ENCODE measurements at regions not wholly inside any gene's neighbourhood (a gene's known extent, or its start where the extent isn't known, plus 50 kb on each side); places are given as distances from the start of the nearest gene placed in this dataset.
A peak's percentile ranks its signal among the peaks of the same experiment; 100 is the strongest.
"Not testable (repeated sequence)": the region's sequence is repeated elsewhere in the genome, so short reads cannot be mapped to it uniquely, and the experiment has no call there.

- no peaks in the 10 kb centered on the region for H3K4me1 ChIP-seq (ENCODE audit: low read depth)
- no peaks in the 10 kb centered on the region for H3K27me3 ChIP-seq
- peak in 1 of 2 donors; percentile 2 for DNase-seq (ENCODE audit: low read depth in 1 of 2, low spot score in 1 of 2)
- TF ChIP-seq, protein P1, sequence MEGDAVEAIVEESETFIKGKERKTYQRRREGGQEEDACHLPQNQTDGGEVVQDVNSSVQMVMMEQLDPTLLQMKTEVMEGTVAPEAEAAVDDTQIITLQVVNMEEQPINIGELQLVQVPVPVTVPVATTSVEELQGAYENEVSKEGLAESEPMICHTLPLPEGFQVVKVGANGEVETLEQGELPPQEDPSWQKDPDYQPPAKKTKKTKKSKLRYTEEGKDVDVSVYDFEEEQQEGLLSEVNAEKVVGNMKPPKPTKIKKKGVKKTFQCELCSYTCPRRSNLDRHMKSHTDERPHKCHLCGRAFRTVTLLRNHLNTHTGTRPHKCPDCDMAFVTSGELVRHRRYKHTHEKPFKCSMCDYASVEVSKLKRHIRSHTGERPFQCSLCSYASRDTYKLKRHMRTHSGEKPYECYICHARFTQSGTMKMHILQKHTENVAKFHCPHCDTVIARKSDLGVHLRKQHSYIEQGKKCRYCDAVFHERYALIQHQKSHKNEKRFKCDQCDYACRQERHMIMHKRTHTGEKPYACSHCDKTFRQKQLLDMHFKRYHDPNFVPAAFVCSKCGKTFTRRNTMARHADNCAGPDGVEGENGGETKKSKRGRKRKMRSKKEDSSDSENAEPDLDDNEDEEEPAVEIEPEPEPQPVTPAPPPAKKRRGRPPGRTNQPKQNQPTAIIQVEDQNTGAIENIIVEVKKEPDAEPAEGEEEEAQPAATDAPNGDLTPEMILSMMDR (IDR thresholded peaks at IDR 0.05; ENCODE audit: low read depth, low read length), result no peak
- H3K9me3 ChIP-seq (ENCODE audit: low read depth), result no peaks in the 10 kb centered on the region
- no peak overlapping the region for H3K27ac ChIP-seq
- H3K4me3 ChIP-seq, result no peak overlapping the region
- H3K36me3 ChIP-seq, result no peaks in the 10 kb centered on the region
These were observed 79.8 kb upstream of the ADGRA3 start for GRCh38 chr4:22595684-22596083.

GRCh38 chr4:22596409-22596808 is 80.5 kb upstream of the ADGRA3 start:
- Histone ChIP-seq H3K4me3 (no peak overlapping the region), H3K9me3 (ENCODE audit: low read depth) (no peaks in the 10 kb centered on the region), H3K27me3 (no peaks in the 10 kb centered on the region), H3K4me1 (ENCODE audit: low read depth) (no peaks in the 10 kb centered on the region), H3K36me3 (no peaks in the 10 kb centered on the region), H3K27ac (no peak overlapping the region)
- TF ChIP-seq, protein P1 (IDR thresholded peaks at IDR 0.05; ENCODE audit: low read depth, low read length), result no peak
- DNase-seq (ENCODE audit: low read depth in 1 of 2, low spot score in 1 of 2), result peak in 1 of 2 donors; percentile 1

DNA sequence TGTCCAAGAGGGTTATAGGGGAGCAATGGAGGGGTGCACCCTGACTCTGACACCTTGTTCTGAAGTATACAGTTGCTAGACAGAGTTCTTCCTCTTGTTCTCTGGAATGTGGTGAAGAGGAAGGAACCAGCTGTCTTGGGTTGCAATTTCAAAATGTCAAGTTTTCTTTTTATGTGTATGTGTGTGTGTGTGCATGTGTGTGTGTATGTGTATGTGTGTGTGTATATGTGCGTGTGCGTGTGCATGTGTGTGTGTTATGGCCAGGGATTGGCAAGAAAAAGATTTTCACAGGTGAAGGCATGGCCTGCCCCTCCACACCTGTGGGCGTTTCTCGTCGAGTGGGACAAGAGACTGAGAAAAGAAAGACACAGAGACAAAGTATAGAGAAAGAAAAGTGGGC is 81.6 kb upstream of the ADGRA3 start:
- Histone ChIP-seq H3K4me1 (ENCODE audit: low read depth) (no peaks in the 10 kb centered on the region), H3K27me3 (no peaks in the 10 kb centered on the region), H3K4me3 (no peak overlapping the region), H3K36me3 (no peaks in the 10 kb centered on the region), H3K9me3 (ENCODE audit: low read depth) (no peaks in the 10 kb centered on the region), H3K27ac (no peak overlapping the region)
- TF ChIP-seq, protein P1 (IDR thresholded peaks at IDR 0.05; ENCODE audit: low read depth, low read length), result no peak
- DNase-seq (ENCODE audit: low read depth in 1 of 2, low spot score in 1 of 2), result no peak

GRCh38 chr4:22598113-22599047 is 82.5 kb upstream of the ADGRA3 start:
- H3K27me3 ChIP-seq; H3K9me3 ChIP-seq (ENCODE audit: low read depth); H3K4me3 ChIP-seq; H3K27ac ChIP-seq; H3K4me1 ChIP-seq (ENCODE audit: low read depth); H3K36me3 ChIP-seq; DNase-seq (ENCODE audit: low read depth in 1 of 2, low spot score in 1 of 2): not testable (repeated sequence)

GRCh38 chr4:22599228-22599928 is 83.5 kb upstream of the ADGRA3 start:
- H3K27me3 ChIP-seq; H3K9me3 ChIP-seq (ENCODE audit: low read depth); H3K27ac ChIP-seq; H3K4me3 ChIP-seq; H3K36me3 ChIP-seq; DNase-seq (ENCODE audit: low read depth in 1 of 2, low spot score in 1 of 2); H3K4me1 ChIP-seq (ENCODE audit: low read depth): not testable (repeated sequence)

DNA sequence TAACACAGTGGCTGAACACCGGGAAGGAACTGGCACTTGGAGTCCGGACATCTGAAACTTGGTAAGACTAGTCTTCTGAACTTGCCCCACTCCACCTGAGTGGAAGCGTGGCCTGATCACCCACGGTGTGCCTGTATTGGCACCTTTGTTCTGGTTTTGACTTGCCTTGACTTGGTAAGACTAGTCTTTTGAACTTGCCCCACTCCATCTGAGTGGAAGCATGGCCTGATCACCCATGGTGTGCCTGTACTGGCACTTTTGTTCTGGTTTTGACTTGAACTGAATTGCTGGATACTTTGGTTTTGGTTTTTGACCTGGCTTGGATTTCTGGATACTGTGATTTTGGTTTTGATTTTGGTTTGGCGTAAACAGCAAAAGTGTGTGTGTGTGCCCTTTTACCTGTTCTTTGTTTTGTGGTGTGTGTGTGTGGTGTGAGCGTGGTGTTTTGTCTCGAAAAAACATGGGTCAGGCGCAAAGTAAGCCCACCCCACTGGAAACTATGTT is 84.1 kb upstream of the ADGRA3 start:
- DNase-seq (ENCODE audit: low read depth in 1 of 2, low spot score in 1 of 2), result not testable (repeated sequence)

GRCh38 chr4:22601638-22602037 is 85.8 kb upstream of the ADGRA3 start:
- H3K27me3 ChIP-seq; H3K27ac ChIP-seq; H3K4me1 ChIP-seq (ENCODE audit: low read depth); DNase-seq (ENCODE audit: low read depth in 1 of 2, low spot score in 1 of 2); H3K4me3 ChIP-seq; H3K36me3 ChIP-seq; H3K9me3 ChIP-seq (ENCODE audit: low read depth): not testable (repeated sequence)

More for the DNA sequence above, 84.1 kb upstream of the ADGRA3 start:
- H3K4me3 ChIP-seq; H3K9me3 ChIP-seq (ENCODE audit: low read depth); H3K4me1 ChIP-seq (ENCODE audit: low read depth); H3K27me3 ChIP-seq; H3K36me3 ChIP-seq; H3K27ac ChIP-seq: not testable (repeated sequence)

Measured in cardiac muscle cell (in vitro differentiated cells and primary cell).